Choroid plexus epithelial cell (primary cell): ENCODE measurements at regions not wholly inside any gene's neighbourhood (a gene's known extent, or its start where the extent isn't known, plus 50 kb on each side); places are given as distances from the start of the nearest gene placed in this dataset.

Experiments used
- DNase-seq: peaks from one replicate; pipeline ENCODE4 v3.0.0-alpha.2; 2010; ENCODE audit warnings: low read depth
- H3K4me3 ChIP-seq: 2 replicates; pipeline ENCODE4 v1.5.1; 2011; ENCODE audit warnings: low read depth, mild to moderate bottlenecking, control low read depth, low read length, moderate library complexity
- TF ChIP-seq, protein P1 (sequence below): conservative IDR thresholded peaks from 2 replicates; pipeline ENCODE4 v1.5.1; 2011; ENCODE audit warnings: low read depth, mild to moderate bottlenecking, control low read depth, inconsistent platforms, low read length, moderate library complexity

DNA sequence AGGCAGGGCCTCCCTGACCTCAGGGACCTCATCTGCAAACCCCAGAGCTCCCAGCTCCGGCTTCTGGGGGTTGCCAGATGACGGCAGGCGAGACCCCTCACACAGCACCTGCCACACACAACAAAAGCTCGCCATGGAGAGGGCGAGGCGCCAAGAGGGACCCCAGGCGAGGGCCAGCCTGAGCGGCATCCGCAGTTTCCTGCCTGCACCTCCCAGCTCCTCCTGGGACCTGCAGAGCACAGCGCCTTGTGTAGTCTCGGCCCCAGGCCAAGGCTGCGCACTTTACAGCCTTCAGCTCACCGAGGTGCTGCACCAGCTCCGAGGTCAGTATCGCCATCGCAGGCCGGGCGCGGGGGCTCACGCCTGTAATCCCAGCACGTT is 82.4 kb upstream of the ADAMTS2 start:
- TF ChIP-seq, protein P1, sequence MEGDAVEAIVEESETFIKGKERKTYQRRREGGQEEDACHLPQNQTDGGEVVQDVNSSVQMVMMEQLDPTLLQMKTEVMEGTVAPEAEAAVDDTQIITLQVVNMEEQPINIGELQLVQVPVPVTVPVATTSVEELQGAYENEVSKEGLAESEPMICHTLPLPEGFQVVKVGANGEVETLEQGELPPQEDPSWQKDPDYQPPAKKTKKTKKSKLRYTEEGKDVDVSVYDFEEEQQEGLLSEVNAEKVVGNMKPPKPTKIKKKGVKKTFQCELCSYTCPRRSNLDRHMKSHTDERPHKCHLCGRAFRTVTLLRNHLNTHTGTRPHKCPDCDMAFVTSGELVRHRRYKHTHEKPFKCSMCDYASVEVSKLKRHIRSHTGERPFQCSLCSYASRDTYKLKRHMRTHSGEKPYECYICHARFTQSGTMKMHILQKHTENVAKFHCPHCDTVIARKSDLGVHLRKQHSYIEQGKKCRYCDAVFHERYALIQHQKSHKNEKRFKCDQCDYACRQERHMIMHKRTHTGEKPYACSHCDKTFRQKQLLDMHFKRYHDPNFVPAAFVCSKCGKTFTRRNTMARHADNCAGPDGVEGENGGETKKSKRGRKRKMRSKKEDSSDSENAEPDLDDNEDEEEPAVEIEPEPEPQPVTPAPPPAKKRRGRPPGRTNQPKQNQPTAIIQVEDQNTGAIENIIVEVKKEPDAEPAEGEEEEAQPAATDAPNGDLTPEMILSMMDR, result no peak
- H3K4me3 ChIP-seq, result no peak overlapping the region
- no peak for DNase-seq

DNA sequence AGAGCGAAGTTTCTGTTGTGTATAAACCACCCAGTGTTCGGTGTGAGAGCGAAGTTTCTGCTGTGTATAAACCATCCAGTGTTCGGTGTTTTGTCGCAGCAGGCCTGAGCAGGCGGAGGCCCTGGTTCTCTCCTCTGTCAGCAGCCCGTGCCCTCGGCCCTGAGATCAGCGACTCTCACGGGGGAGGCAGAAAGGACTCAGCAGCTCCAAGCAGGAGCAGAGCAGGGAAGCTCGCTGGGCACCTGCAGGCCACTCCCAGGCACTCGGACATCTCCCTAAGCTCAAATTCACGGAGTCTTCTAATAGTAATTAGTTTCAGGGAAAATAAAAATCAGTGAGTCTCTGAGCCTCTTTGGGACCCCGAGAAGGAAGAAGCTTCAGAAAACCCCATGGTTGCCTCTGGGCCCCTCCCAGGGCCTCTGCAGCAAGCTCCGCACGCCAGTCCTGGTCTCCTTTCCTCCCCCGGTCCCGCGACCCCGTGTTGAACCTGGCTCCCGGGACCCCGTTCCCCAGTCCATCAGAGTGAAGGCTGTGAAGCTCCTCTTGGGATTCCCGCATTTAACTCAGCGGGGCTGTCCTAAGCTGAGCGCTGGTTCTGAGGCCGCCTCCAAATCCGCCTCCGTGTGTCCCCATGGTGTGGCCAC is 81.9 kb upstream of the ADAMTS2 start:
- TF ChIP-seq, protein P1, result no peak
- H3K4me3 ChIP-seq, result no peak overlapping the region
- DNase-seq, result no peak

DNA sequence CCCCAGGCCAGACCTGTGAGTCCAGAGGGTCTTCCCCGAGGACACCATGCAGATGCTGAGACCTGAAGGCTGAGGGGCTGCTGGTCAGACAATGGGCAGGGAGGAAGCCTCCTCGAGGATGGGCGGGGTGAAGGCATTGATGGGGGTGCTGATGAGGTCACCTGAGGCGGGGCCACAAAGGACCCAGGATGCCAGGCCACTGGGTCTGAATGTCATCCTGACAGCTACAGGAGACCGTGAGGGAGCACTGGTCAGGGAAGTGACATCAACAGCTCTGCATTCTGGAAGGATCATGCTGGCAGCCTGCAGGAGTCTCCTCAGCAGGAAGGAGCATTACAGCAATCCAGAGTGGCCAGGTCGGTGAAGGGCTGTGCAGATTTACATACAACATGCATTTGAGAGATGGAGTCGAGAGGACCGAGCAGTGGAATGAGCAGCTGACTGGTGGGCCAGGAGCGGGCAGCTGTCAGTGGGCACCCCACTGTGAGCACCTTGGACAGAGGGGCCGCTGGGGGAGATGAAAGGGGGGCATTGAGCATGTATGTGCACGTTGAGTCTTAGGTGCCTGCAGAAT is 77.7 kb upstream of the ADAMTS2 start:
- TF ChIP-seq, protein P1, result no peak
- DNase-seq, result no peak
- no peak overlapping the region for H3K4me3 ChIP-seq

DNA sequence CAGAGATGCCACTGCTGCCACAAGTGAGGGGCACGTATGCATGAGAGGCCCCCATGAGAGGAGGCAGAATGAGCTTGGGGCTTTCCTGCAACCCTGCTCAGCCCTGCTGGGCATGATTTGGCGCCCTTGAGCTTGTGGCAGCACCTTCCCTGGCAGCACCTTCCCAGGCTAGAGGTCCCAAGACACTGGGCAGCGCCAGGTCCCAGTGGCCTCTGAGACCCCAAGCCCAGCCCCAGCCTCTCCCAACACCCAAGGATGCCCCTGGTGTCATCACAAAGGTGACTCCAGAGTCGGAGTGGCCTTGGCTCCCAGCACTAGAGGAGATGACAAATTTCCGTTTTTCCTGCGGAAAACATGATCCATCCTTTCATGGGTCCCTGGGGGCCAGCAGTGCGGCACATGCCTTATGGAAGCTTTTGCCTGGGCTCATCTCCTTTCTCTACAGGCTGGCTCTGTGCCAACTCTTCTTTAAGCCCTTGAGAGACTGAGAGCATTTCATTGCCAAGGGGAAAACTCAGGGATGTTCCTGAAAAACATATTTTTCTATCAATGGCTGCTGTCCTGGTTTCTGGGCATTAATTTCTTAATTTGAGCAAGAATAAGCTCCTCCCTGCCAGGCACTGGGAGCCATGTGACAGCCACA is 77.1 kb upstream of the ADAMTS2 start:
- no peak for DNase-seq
- TF ChIP-seq, protein P1, result no peak

DNA sequence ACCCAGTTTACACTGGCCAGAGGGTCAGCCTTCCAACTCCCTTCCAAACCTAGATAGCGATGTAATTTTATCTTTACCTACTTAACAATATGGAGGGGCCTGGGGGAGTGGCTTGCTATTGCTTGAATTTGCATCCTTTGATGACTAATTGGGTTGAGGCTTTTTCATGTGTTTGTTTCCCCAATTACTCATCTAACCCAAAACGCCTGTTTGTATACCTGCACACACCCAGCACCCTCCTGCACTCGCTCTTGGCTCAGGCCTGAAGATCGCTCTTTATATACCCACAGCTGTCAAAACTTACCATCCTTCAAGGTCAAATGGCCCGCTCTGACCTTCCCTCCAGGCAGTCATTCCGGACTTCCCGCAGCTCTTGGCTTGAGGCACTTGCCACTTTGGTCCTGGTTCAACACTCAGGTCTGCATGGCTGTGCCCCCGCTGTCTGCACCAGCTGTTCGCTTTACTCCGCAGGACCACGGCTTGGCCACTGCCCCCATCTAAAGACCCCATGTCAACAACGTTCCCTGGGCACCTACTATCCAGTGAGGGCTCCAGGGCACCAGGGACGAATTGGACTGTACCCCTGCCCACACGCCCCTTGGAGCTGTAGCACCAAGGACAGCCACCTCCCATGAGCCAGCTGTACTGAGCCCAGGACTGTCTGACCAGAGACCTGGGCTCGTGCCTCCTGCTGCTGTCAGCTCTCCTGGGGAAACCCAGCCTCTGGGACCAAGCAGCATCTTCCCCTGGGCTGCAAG is 76.1 kb upstream of the ADAMTS2 start:
- no peak for DNase-seq
- no peak overlapping the region for H3K4me3 ChIP-seq
- TF ChIP-seq, protein P1, result no peak

More for the DNA sequence above, 77.1 kb upstream of the ADAMTS2 start:
- H3K4me3 ChIP-seq, result no peak overlapping the region

DNA sequence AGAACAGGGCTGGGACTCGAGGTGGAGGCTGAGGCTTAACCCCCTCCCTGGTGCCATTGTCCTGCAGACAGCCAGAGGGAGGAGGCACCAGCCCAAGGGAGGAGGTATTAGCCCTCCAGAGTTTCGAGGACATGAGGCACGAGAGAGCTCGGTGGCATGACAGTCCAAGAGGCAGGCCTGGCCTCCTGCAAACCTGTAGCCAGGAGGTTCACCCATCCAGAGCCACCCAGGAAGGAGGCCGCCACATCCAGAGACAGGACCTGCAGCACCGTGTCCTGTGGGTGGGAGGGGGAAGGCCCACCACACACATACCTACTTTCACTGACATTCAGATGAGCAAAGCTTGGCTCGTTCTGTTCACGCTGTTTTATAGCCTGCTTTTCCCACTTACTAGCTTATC is 75.2 kb upstream of the ADAMTS2 start:
- TF ChIP-seq, protein P1, result no peak
- no peak overlapping the region for H3K4me3 ChIP-seq
- DNase-seq, result no peak
